Esophagus squamous epithelium (tissue), 4 donors: ENCODE measurements at regions not wholly inside any gene's neighbourhood (a gene's known extent, or its start where the extent isn't known, plus 50 kb on each side); places are given as distances from the start of the nearest gene placed in this dataset.

Source experiments
- CTCF ChIP-seq, 6 experiments: fragments of 450-650 bp in 4 of 6; fragments of 200-600 bp in 2 of 6; sonication (generic) in 2 of 6; IDR thresholded peaks; one replicate each; pipeline ENCODE4 v1.5.1; 2016 to 2019; ENCODE audit warnings: antibody characterized with exemption in 6 of 6, mild to moderate bottlenecking in 4 of 6, moderate library complexity in 4 of 6
- POLR2A ChIP-seq, 4 donors: fragments of 450-650 bp; IDR thresholded peaks; one replicate each; pipeline ENCODE4 v1.6.1; 2017; ENCODE audit warnings: antibody characterized with exemption in 4 of 4, mild to moderate bottlenecking in 4 of 4, moderate library complexity in 3 of 4

GRCh38 chr3:181362378-181362777 is 349.3 kb upstream of the SOX2 start:
- TF ChIP-seq POLR2A (IDR thresholded peaks at IDR 0.05): no peak
- no peak for TF ChIP-seq CTCF (IDR thresholded peaks at IDR 0.05)
